HG02642 (cell line): ENCODE measurements at regions not wholly inside any gene's neighbourhood (a gene's known extent, or its start where the extent isn't known, plus 50 kb on each side); places are given as distances from the start of the nearest gene placed in this dataset.
"Not testable (repeated sequence)": the region's sequence is repeated elsewhere in the genome, so short reads cannot be mapped to it uniquely, and the experiment has no call there.

ENCODE experiments used
- ATAC-seq: cut with Tn5 transposase; IDR thresholded peaks from one replicate; pipeline ENCODE4 v1.9.1; 2021; ENCODE audit warnings: mild to moderate bottlenecking; ENCODE audit not compliant: unreplicated experiment, poor library complexity

DNA sequence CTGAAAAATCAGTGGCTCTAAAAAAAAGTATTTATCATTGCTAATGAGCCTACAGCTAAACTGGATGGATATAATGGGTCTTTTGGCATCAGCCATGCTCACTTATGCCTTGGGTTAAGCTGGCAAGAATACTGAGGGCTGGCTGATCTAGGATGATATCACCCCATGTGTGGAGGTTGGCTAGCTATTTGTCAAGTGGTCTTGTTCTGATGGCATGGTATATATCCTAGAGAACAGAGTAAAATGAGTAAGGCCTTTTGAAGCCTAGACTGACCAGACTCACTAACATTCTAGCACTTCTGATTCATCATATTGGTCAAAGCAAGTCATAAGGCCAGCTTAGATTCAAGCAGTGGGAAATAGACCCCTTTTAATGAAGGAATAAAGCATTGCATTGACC lies 383.0 kb downstream of the SLITRK1 start:
- ATAC-seq, result no peak

DNA sequence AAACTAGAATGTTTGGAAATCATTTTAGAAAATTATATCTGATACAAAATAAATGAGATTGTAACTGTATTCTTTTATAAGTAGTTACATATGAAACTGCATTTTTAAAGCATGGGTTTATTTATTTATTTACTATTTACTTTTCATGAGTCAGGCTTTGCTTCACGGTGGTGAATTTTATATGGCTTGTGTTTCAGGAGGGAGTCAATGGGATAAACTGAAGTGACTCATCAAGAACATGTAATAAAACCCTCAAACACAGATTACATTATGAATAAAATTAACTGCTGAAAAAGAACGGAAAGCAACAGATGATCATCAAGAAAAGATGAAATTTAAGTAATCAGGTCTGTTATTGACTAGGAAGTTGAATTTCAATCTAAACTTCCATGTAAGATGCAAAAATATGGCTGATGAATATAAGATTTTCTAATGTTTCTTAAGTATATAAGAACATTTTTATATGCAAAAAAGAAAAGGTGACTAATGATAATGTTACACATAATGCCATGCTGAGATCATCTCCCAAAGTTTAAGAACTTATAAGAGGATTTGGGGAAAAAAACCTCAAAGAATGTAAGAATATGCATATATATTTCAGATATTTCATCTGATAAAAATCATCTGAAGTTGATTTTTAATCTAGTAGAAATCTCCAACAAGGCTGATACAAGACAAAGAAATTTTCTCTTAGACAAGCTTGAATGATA lies 383.6 kb downstream of the SLITRK1 start:
- ATAC-seq, result no peak

DNA sequence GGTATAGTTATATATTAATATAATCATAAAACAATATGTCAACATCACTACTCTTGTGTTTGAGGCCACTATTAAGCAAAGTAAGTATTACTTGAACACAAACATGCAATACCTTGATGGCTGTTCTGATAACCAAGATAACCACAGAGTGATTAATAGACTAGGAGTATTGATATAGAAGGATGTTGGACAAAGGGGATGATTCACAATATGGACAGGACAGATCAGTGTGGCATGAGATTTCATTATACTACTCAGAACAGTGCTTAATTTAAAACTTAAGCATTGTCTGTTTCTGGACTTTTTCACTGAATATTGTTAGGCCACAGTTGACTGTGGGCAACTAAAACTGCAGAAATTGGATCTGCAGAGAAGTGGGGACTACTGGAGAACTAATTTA lies 384.2 kb downstream of the SLITRK1 start:
- ATAC-seq, result no peak

DNA sequence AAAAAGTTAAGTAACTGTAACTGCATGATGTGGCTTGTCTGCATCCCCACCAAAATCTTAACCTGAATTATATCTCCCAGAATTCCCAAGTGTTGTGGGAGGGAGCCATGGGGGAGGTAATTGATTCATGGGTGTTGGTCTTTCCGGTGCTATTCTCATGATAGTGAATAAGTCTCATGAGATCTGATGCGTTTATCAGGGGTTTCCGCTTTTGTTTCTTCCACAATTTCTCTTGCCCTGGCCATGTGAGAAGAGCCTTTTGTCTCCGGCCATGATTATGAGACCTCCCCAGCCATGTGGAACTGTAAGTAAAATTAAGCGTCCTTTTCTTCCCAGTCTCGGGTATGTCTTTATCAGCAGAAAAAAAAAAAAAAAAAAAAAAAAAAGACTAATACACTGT lies 385.8 kb downstream of the SLITRK1 start:
- no peak for ATAC-seq

DNA sequence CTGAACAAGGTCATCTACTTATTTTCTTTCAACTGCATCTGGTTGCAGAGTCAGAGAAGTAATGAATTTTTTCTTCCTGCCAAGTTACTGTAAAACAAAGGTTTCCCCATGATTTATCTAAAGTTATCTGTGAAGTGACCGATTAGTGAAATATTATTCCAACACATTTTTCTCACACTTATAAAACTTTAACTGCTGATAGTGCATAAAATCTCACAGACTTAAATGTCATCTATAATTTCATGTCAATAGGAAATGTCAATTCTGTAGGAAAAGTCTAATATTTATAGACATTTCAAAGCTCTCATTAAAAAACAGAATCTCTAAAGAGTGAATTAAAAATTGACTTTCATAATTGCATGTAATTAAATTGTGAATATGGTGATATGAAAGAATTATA lies 397.2 kb downstream of the SLITRK1 start:
- no peak for ATAC-seq

DNA sequence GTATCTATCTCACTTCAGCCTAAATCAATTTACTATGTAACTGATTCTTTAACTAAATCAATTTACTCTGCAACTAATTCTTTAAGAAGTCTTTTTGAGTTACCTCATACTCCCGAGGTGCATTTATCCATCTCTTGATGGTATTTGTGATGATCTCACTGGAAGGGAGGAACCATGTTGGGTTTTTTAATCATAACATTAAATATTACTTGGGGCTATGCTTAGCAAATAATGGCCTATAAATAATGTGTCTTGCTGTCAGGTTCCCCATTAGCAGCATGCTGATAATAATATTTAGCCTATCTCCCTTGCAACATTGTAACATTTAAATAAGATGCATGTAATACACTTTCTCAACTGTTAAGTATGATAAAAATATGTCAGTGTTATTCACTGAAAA lies 411.3 kb downstream of the SLITRK1 start:
- ATAC-seq, result no peak

DNA sequence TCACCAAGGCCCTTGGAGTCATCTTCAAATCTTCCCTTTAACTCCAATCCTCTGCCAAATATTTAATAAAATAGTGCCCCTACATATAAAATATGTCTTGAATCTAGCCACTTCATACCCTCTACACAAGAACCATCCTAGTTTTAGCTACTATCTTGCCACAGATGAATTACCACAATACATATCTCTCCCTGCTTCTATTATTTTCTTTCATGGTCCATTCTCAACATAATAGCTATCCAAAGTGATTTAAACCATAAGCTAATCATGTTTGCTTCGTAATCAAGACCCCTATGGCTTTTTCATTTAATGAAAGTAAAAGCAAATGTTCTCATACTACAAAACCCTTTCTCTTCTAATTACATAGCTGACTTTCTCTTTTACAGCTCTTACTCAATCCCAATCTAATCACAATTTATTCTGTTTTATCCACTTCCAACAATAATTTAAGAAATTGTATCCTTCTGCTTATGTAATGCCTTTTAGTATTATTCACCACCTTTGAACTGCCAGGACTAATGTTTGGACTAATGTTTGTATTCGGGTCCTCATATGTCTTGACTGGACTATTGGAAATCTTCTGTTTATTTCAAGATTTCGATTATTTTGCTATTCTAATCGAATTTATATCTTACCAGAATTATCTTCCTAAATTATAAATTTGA lies 412.0 kb downstream of the SLITRK1 start:
- ATAC-seq, result no peak

DNA sequence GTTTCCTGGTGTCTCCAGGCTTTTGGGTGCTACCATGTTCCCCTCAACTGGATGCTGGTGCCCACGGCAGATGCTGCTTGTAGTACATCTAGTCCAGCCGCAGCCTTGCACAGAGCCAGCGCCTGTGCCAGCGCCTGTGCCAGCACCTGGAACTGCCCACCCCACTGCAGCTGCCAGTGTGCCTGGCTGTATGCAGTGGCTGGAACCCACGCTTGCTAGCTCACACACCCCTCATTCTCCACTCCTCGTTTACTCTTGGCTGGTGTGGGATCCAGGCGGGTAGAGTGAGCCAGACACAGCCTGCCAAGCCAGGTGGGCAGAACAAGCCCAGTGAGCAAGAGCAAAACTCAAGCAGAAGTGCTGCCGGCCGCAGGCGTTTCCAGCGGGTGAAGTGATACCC lies 428.6 kb downstream of the SLITRK1 start:
- no peak for ATAC-seq

DNA sequence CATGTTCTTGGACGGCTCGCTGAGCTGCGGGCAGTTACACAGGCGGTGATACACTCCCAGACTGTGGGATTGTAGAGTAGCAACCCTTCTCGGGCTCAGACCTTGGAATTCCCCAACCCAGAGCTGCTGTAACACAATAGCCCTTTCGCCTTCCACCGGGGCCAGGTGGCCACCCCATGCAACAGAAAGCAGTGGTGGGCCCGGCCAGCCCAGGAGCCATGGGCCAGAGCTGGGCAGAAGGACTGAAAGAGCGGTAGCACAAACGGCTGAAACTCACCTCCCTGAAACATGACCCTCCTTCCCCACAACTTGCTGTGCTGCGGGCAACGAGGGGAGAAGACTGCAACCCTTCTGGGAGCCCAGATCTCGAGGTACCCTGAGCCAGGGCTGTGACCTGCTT lies 429.0 kb downstream of the SLITRK1 start:
- ATAC-seq, result no peak

DNA sequence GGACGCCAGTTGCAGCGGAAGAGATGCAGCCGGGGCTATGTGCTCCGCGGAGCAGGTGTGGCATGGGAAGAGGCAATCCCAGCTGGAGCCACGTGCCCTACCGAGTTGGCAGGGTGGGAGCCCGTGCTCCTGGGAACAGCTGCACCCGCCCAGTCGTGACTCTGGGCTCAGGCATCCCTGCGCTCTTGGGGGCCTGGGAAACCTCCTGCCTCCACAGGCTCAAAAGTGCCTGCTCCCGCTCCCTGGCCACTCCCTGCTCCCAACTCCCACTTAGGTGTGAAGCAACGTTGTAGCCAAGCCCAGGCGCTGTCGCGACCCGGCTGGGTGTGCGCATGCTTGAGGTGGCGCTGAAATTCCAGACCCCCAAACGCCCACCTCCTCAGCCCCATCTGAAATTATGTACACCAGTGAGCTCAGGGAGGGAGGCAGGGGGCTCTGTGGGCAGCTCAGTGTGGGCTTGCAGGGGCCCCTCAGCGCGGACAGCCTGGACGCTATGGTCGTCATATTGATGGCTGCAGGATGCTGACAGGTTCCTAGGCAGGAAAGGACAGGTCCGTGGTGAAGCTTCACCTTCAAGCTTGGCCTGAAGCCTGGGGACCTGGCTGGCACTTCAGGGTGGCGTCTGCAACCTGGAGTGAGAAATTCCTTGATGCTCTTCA lies 429.9 kb downstream of the SLITRK1 start:
- ATAC-seq, result no peak

DNA sequence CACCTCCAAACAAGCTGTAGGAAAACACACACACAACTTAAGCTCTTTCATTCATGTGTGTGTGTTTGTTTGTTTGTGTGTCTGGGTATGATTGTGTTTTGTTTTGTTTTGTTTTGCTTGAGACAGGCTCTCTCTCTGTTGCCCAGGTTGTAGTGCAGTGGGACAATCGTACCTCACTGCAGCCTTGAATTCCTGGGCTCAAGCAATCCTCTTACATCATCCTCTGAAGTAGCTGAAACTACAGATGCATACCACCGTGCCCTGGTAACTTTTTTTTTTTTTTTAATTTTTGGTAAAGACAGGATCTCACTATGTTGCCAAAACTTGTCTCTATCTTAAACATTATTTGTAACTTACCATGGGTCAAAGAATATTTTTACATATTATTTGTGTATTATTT lies 431.7 kb downstream of the SLITRK1 start:
- no peak for ATAC-seq

DNA sequence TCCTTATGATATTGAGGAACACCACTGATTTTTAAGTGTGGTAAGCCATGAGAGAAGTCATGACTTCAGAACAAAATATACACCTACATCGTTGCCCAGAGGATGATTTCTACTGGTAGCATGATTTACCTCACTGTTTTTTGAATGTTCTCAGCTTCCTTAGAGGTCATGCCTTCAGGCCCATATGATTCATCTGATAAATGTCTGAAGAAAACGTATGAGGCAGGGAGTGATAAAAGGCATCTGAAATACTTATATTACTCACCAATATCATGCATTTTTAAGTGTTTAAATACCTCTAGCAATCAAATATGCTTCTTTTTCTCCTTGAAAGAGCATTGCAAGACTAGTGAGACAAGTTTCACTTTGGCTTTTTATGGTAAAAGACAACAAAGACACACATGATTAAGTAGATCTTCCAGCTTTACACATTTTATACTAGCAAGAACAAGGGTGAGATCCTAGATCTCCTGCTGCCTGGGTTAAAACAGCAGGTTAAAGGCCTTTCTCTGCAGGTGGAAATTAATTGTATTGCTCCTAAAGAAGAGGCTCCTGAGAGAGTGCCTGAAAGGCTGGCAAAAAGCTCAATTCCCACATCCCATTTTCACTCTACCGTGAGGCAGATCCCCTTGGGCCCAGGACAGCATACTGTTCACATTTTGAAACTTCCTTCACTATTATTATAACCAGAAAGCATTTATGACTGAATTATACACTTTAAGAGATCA lies 432.4 kb downstream of the SLITRK1 start:
- ATAC-seq, result no peak

DNA sequence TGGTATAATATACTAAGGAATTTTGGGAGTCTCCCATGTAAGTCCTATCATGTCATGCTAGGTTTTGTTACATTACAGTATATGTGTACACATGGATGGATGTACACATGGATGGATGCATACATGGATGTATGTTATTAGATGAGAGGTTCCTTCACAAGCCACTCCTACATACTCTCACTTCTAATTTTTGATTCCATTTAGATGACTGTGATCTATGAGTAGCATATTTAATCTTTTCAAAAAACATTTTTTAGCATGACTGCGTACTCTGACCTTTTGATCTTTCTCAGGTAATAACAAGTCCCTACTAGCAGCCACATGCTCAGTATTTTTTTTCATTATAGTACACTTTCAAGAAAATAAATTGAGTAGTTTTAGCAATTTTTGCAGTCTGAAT lies 441.8 kb downstream of the SLITRK1 start:
- no peak for ATAC-seq

DNA sequence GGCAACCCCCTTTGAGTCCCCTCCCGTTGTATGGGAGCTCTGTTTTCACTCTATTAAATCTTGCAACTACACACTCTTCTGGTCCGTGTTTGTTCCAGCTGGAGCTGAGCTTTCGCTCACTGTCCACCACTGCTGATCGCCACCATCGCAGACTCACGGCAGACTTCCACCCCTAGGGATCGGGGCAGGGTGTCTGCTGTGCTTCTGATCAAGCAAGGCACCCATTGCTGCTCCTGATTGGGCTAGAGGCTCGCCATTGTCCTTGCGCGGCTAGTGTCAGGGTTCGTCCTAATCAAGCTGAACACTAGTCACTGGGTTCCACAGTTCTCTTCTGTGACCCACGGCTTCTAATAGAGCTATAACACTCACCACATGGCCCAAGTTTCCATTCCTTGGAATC lies 442.8 kb downstream of the SLITRK1 start:
- not testable (repeated sequence) for ATAC-seq

DNA sequence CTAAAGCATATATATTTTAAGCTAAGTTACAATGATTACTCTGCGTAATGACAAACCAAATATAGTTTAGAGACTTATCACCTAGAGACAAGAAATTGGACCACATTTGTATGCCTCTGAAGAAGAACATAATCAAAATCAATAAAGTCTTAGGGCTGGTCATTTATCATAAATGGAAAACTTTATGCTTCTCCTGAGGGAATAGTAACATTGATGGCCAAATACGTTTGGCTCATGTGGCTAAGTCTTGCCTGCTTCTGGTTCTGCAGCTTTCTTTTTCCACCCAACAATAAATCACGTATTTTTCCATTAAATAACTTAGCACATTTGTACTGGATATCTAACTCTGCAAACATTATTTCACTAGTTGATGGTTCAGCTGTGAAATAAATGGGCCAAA lies 458.4 kb downstream of the SLITRK1 start:
- no peak for ATAC-seq

DNA sequence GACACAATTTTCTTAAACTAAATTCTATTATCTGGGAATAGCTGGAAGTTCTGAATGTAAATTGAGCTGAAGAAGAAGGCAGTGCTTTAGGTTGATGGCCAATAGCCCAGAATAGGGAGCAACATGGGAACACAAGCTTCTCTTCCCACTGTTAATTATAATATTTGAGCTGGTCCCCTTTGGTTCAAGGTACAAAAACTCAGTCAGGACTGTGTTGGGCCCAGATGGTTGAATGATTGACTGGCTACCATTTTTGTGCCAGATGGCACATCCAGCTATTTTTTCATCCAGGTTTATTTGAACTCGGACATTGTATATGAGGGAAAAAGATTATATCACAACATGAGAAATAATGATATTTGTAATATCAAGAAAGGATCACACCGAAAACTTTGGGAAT lies 458.9 kb downstream of the SLITRK1 start:
- no peak for ATAC-seq

DNA sequence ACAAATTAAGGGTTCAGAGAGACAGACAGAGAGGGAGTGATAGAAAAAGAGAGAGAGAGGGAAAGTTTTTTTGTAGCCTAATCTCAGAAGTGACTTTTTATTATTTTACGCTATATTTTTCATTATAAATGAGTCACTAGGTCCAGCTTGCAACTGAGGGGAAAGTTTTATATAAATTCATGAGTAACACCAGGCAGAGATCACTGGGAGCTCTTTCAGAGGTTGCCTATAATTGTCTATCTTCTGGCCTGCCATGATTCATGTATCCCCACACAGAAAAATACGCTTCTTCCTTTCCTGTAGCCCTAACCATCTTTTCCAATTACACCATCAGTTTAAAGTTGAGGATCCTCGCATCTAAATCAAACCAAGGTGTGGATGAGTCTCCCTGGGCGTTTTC lies 467.9 kb downstream of the SLITRK1 start:
- ATAC-seq, result no peak

DNA sequence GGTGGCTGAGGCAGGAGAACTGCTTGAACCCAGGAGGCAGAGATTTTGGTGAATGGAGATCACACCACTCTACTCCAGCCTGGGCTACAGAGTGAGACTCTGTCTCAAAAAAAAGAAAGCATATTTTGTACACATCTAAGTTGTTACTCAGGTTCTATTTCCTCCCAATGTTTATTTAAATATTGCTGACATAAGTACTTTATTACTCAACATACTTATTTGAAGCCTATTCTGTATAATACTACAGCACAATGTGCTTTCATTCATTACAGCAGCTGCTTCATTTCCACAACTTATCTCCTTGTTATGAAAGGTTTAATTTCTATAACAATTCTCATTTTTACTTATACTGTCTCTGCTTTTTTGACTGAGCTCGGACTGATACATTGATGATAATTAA lies 495.7 kb downstream of the SLITRK1 start:
- ATAC-seq, result no peak

DNA sequence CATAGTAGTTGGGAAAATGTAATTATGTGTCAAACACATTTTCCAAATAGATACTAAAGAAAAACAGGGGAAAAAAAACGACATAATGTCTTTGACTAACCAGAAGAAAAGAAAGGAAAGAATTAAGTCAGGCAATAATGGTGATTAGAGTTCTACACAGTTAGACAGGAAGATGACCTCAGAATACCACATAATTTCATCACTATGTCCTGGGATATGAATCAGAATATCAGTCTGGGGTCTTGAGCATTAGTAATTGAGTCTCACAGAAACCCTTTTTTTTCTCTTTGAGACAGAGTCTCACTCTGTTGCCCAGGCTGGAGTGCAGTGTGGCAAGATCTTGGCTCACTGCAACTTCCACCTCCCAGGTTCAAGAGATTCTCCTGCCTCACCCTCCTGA lies 503.4 kb downstream of the SLITRK1 start:
- ATAC-seq, result no peak

DNA sequence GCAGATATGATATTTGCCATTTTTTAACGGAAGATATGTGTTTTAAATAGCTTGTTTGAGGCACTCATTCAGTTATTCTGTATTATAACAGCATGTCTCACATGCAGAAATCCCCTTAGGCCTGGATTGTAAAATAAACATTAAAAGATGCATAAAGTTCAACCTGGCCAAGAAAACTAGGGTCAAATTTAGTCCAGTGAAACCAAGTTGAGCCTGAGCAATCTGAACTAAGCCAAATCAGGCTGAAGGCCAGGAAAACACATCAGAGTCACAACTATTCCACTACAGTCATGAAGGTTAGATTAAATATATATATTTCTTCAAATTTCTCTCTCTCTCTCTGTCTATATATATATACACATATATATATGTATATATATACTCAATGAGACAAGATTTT lies 504.8 kb downstream of the SLITRK1 start:
- ATAC-seq, result no peak

DNA sequence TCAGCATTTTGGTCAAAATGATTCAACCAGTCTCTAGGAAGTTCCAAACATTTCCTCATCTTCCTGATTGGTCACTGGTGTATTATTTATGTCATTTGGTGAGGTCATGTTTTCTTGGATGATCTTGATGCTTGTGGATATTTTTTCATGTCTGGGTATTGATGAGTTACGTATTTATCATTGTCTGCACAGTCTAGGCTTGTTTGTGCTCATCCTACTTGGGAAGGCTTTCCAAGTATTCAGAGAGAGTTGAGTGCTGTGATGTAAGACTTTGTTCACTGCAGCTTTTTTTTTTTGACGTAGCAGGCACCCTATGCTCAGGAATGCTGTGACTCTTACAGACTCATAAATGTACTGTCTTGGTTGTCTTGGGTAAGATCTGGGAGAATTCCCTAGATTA lies 509.5 kb downstream of the SLITRK1 start:
- ATAC-seq, result no peak
